OCI-LY7 (cell line): ENCODE measurements at regions not wholly inside any gene's neighbourhood (a gene's known extent, or its start where the extent isn't known, plus 50 kb on each side); places are given as distances from the start of the nearest gene placed in this dataset.

Source experiments
- CTCF ChIP-seq: fragments of 200-600 bp; sonication (generic); conservative IDR thresholded peaks from 2 replicates; pipeline ENCODE4 v1.5.1; 2014; ENCODE audit warnings: mild to moderate bottlenecking, antibody characterized with exemption, low read length, moderate library complexity, mixed read lengths
- EZH2phosphoT487 ChIP-seq: fragments of 200-600 bp; sonication (generic); IDR thresholded peaks from 2 replicates; pipeline ENCODE4 v1.6.1; 2018; ENCODE audit warnings: low read depth, borderline replicate concordance, mild to moderate bottlenecking, mixed run types, antibody characterized with exemption, low read length, moderate library complexity, mixed read lengths

DNA sequence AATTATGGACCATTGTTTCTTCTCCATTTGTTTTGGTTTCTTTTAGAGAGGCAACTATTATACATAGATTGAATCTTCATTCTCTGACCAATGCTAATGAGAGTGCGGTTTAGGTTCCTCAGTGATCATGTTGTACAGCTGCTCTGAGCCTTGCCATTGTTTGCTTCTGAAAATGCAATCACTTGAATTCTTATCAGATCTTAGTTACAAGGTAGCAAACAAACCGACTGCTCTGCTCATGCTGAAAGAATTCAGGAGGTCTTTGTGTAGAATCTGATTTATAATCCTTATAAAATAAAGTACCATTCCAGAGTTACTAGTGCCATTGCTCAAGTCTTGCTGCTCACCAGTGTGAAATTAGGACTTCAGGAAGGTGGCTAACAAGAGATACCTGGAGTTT is 569.1 kb upstream of the ID4 start:
- TF ChIP-seq CTCF: no peak
- no peak for TF ChIP-seq EZH2phosphoT487
